Sigmoid colon (tissue), 6 donors: ENCODE measurements at regions not wholly inside any gene's neighbourhood (a gene's known extent, or its start where the extent isn't known, plus 50 kb on each side); places are given as distances from the start of the nearest gene placed in this dataset.

Experiments used
- DNase-seq: peaks from one replicate; pipeline ENCODE4 v3.0.0-alpha.2; 2019
- H3K27ac ChIP-seq, 4 donors: fragments of 200-600 bp; sonication (generic); one replicate each; pipeline ENCODE4 v1.5.1; 2016 to 2019; ENCODE audit warnings: mild to moderate bottlenecking in 1 of 4
- H3K27me3 ChIP-seq, 3 donors: fragments of 200-600 bp; sonication (generic); one replicate each; pipeline ENCODE4 v1.5.1; 2019; ENCODE audit warnings: mild to moderate bottlenecking in 1 of 3
- H3K36me3 ChIP-seq, 4 donors: fragments of 200-600 bp; sonication (generic); one replicate each; pipeline ENCODE4 v1.5.1; 2016 to 2019
- H3K4me1 ChIP-seq, 4 donors: fragments of 200-600 bp; sonication (generic); one replicate each; pipeline ENCODE4 v1.5.1; 2017 to 2019
- H3K4me3 ChIP-seq, 4 donors: fragments of 200-600 bp; sonication (generic); one replicate each; pipeline ENCODE4 v1.5.1; 2017 to 2019; ENCODE audit warnings: mild to moderate bottlenecking in 2 of 4, moderate library complexity in 1 of 4
- H3K9me3 ChIP-seq, 4 donors: fragments of 200-600 bp in 3 of 4; sonication (generic) in 3 of 4; one replicate each; pipeline versions ENCODE4 v1.5.1 to v1.6.1; 2013 to 2019
- EP300 ChIP-seq, 4 donors: sonication (generic); formaldehyde crosslinking; IDR thresholded peaks; one replicate each; pipeline ENCODE4 v1.6.1; 2017; ENCODE audit warnings: antibody characterized with exemption in 4 of 4
- POLR2A ChIP-seq, 2 donors: fragments of 450-650 bp; IDR thresholded peaks; one replicate each; pipeline ENCODE4 v1.6.1; 2016; ENCODE audit warnings: antibody characterized with exemption in 2 of 2, mild to moderate bottlenecking in 2 of 2, moderate library complexity in 2 of 2
- POLR2AphosphoS5 ChIP-seq, 4 donors: sonication (generic); formaldehyde crosslinking; IDR thresholded peaks; one replicate each; pipeline ENCODE4 v1.6.1; 2017; ENCODE audit warnings: antibody characterized with exemption in 4 of 4
- WGBS, 2 donors: extraction: QIAGEN DNeasy Blood & Tissue Kit; methylation state at CpG; one replicate each; pipeline ENCODE4 v1.1.7; 2013; 5-methylcytosine and 5-hydroxymethylcytosine counted together
- intact Hi-C: fragments of 100-400 bp; cut with DNase I; formaldehyde crosslinking; loops from one replicate; pipeline ENCODE4 v1.15.1; 2023
- TF ChIP-seq, protein P1 (sequence below), 4 experiments: fragments of 450-650 bp in 3 of 4; fragments of 200-600 bp in 1 of 4; IDR thresholded peaks; one replicate each; pipeline ENCODE4 v1.5.1; 2016 to 2019; ENCODE audit warnings: antibody characterized with exemption in 4 of 4, mild to moderate bottlenecking in 3 of 4, moderate library complexity in 2 of 4
- donor health status: healthy with polysubstance abuse.
- donor health status: healthy.

DNA sequence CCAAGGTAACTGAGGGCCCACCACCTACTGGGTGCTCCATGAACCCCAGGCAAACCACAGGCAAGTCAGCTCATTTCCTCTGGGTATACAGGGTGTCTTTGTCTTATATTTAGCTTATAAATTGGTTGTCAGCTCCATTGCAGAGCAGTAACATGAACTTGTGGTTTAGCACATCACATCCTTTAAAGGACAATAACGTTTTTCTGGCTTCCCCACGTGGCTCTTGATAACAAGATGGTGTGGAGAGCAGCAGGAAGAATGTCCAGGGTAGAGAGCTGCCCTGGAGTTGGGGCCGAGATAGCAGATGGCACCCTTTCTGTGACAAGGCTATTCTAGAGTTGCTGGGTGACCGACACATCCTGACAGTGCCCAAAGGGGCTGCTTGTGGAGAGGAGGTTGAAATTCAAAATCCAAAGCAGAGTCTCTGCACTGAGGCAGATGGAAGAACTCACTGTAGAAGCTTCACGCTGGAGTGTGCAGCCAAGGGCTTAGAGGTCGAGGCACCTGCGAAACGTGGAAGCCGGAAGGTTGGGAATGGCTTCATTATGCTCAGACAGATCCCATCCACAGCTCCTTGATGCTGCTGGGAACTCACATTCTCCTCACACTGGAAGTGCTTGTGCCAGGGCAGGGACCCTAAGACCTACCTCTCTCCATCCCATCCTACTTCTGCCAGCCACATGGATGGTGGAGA lies 133.0 kb upstream of the FRY start:
- no peak for DNase-seq
- Histone ChIP-seq H3K27ac (no peak overlapping the region), H3K4me1 (no peaks in the 10 kb centered on the region), H3K9me3 (no peaks in the 10 kb centered on the region), H3K27me3 (no peaks in the 10 kb centered on the region), H3K4me3 (no peak overlapping the region), H3K36me3 (no peaks in the 10 kb centered on the region)
- 66 to 69% methylated on average over 9 of the region's 9 CpGs for WGBS, 2 donors
- intact Hi-C loops: no loop called here
- TF ChIP-seq POLR2AphosphoS5 (IDR thresholded peaks at IDR 0.05): no peak
- no peak for TF ChIP-seq EP300 (IDR thresholded peaks at IDR 0.05)
- TF ChIP-seq, protein P1, sequence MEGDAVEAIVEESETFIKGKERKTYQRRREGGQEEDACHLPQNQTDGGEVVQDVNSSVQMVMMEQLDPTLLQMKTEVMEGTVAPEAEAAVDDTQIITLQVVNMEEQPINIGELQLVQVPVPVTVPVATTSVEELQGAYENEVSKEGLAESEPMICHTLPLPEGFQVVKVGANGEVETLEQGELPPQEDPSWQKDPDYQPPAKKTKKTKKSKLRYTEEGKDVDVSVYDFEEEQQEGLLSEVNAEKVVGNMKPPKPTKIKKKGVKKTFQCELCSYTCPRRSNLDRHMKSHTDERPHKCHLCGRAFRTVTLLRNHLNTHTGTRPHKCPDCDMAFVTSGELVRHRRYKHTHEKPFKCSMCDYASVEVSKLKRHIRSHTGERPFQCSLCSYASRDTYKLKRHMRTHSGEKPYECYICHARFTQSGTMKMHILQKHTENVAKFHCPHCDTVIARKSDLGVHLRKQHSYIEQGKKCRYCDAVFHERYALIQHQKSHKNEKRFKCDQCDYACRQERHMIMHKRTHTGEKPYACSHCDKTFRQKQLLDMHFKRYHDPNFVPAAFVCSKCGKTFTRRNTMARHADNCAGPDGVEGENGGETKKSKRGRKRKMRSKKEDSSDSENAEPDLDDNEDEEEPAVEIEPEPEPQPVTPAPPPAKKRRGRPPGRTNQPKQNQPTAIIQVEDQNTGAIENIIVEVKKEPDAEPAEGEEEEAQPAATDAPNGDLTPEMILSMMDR (IDR thresholded peaks at IDR 0.05): no peak
- TF ChIP-seq POLR2A (IDR thresholded peaks at IDR 0.05): no peak

DNA sequence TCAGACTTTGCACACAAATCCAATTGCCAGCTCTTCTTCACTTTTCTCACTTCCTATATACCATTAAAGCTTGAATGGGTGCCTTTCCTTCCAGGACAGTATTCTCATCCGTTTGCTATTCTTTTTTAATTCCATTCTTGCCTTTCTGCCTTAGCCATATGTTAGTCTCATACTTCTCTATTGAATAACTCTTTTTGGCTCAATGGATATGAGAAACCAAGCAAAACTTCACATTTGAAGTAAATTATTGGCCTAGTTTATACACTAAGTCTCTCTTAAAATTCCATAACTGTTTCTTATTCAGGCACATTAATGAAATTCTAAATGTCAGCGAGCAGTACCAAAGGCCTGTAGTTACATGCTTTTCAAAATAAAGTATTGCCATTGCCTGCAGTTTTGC lies 129.6 kb upstream of the FRY start:
- no peak for TF ChIP-seq POLR2A (IDR thresholded peaks at IDR 0.05)
- TF ChIP-seq POLR2AphosphoS5 (IDR thresholded peaks at IDR 0.05): no peak
- TF ChIP-seq EP300 (IDR thresholded peaks at IDR 0.05): no peak
- TF ChIP-seq, protein P1 (IDR thresholded peaks at IDR 0.05): no peak
- no peak overlapping the region for H3K4me3 ChIP-seq
- H3K4me1 ChIP-seq: no peaks in the 10 kb centered on the region
- no peaks in the 10 kb centered on the region for H3K9me3 ChIP-seq
- no peaks in the 10 kb centered on the region for H3K27me3 ChIP-seq
- no peaks in the 10 kb centered on the region for H3K36me3 ChIP-seq
- intact Hi-C loops: no loop called here
- WGBS, 2 donors: 87 to 95% methylated on average over 2 of the region's 2 CpGs
- no peak for DNase-seq
- H3K27ac ChIP-seq: no peak overlapping the region

DNA sequence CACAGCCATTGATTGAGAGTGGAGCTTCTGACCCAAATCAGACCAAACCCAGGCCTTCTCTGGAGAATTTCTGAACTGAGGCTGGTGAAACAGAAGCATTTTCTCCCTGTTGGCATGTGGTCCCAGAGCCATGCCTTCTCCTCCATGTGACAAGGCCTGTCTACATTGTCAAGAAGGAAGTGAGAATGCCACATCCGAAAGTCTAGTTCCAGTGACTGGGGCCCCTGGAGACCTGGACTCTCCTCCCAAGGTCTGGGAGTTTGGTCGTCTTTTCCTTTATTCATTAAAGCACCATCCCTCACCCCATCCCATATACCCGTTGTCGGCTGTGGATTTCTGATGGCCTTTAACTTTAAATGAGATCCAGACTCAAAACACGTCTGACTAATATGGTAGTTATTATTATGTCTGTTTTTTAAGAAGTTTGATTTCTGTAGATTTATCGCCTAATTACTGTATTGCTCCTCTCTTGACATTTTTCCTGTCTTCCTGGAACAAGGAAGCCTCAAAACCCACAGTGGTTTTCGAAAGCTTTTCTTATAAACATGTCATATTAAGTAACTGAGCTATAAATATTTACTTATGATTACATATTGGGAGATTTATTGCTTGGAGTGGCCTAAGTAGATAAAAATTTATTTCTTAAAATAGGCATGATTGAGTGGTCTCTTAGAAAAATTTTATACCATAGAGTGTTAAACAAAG lies 128.3 kb upstream of the FRY start:
- no peaks in the 10 kb centered on the region for H3K9me3 ChIP-seq
- no peak overlapping the region for H3K27ac ChIP-seq
- no peaks in the 10 kb centered on the region for H3K27me3 ChIP-seq
- intact Hi-C loops: no loop called here
- H3K4me1 ChIP-seq: no peaks in the 10 kb centered on the region
- WGBS, 2 donors: 70 to 86% methylated on average over 7 of the region's 7 CpGs
- TF ChIP-seq POLR2A (IDR thresholded peaks at IDR 0.05): no peak
- TF ChIP-seq, protein P1 (IDR thresholded peaks at IDR 0.05): no peak
- TF ChIP-seq POLR2AphosphoS5 (IDR thresholded peaks at IDR 0.05): no peak
- no peak for TF ChIP-seq EP300 (IDR thresholded peaks at IDR 0.05)
- no peak overlapping the region for H3K4me3 ChIP-seq
- H3K36me3 ChIP-seq: no peaks in the 10 kb centered on the region
- DNase-seq: no peak

DNA sequence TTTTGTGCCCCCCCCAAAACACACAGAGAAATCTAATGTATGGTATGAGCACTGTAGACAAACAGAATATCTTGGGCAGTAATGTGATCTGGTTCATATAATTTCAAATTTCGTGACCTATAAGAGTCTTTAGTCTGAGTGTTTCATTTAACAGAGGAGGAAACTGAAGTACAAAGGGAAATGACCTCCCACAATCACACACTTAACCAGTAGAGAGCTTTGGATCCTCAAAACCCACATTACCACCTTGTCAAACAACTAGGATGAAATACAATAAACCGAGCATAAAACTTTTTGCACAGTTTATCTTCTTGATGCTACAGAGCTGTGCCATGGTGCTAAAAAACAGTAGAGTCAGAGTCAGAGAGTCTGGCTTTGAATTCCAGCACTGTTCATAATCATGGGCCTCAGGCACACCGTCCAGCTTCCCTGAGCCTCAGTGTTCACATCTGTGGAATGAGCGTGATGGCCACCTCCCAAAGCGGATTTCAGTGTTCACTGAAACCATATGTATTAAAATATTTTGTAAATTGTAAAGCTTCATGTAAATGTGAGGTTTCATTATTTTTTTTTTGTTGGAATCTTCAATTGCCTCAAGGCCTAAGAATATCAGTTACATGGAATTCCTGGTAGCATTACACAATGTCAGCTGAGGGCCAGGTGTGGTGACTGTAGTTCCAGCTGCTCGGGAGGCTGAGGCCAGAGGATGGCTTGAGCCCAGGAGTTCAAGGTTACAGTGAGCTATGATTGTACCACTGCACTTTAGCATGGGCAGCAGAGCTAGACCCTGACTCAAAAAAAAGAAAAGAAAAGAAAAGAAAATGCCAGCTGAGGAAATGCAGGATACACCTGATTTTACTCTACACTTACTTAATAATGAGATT lies 126.4 kb upstream of the FRY start:
- Histone ChIP-seq H3K27me3 (no peaks in the 10 kb centered on the region), H3K4me1 (no peaks in the 10 kb centered on the region), H3K27ac (no peak overlapping the region), H3K9me3 (no peaks in the 10 kb centered on the region), H3K4me3 (no peak overlapping the region), H3K36me3 (no peaks in the 10 kb centered on the region)
- DNase-seq: no peak
- intact Hi-C loops: loop anchor here (5.0 kb wide), 1 partner anchor 112 kb away; no protein-coding TSS in a partner anchor
- no peak for TF ChIP-seq POLR2AphosphoS5 (IDR thresholded peaks at IDR 0.05)
- no peak for TF ChIP-seq POLR2A (IDR thresholded peaks at IDR 0.05)
- TF ChIP-seq EP300 (IDR thresholded peaks at IDR 0.05): no peak
- TF ChIP-seq, protein P1 (IDR thresholded peaks at IDR 0.05): no peak
- WGBS, 2 donors: 76 to 78% methylated on average over 6 of the region's 6 CpGs
